MCF 10A (cell line): ENCODE measurements at regions not wholly inside any gene's neighbourhood (a gene's known extent, or its start where the extent isn't known, plus 50 kb on each side); places are given as distances from the start of the nearest gene placed in this dataset.

ENCODE experiments used
- BruUV-seq: library from RNA; stranded (reverse); fragments of 400-500 nt; replicated peaks from 2 replicates; lab custom pipeline; 2021; lab: Mats Ljungman, UMichigan
- CTCF ChIA-PET: fragments of 300-600 bp; sonication (Branson Sonifier 250); formaldehyde crosslinking; extraction: SDS; loops from one replicate; lab custom pipeline; 2021; ENCODE audit warnings: antibody characterized with exemption, inconsistent platforms; lab: Yijun Ruan, JAX
- POLR2A ChIA-PET: fragments of 300-600, 350-650 bp; sonication (Branson Sonifier 250); formaldehyde crosslinking; extraction: SDS; loops from one replicate; lab custom pipeline; 2020; ENCODE audit warnings: antibody characterized with exemption, inconsistent platforms; lab: Yijun Ruan, JAX
- DNase-seq: peaks from one replicate; pipeline ENCODE4 v3.0.0-alpha.2; 2018; ENCODE audit not compliant: unreplicated experiment
- H3K27ac Mint-ChIP-seq: one replicate; pipeline ENCODE4 v1.8.0; 2022; ENCODE audit warnings: mild to moderate bottlenecking, low read depth, mixed read lengths; ENCODE audit not compliant: unreplicated experiment
- H3K27me3 Mint-ChIP-seq: one replicate; pipeline ENCODE4 v1.8.0; 2022; ENCODE audit warnings: mixed read lengths; ENCODE audit not compliant: insufficient read depth, unreplicated experiment
- H3K36me3 Mint-ChIP-seq: one replicate; pipeline ENCODE4 v1.8.0; 2022; ENCODE audit warnings: mild to moderate bottlenecking, moderate library complexity, mixed read lengths; ENCODE audit not compliant: insufficient read depth, unreplicated experiment
- H3K4me1 Mint-ChIP-seq: one replicate; pipeline ENCODE4 v1.8.0; 2022; ENCODE audit warnings: mixed read lengths; ENCODE audit not compliant: insufficient read depth, unreplicated experiment
- H3K4me3 Mint-ChIP-seq: one replicate; pipeline ENCODE4 v1.8.0; 2022; ENCODE audit warnings: mild to moderate bottlenecking, moderate library complexity, mixed read lengths; ENCODE audit not compliant: unreplicated experiment
- H3K9me3 Mint-ChIP-seq: one replicate; pipeline ENCODE4 v1.8.0; 2022; ENCODE audit warnings: mixed read lengths; ENCODE audit not compliant: unreplicated experiment
- intact Hi-C: fragments of 100-400 bp; cut with micrococcal nuclease; formaldehyde crosslinking; loops from 2 replicates; pipeline ENCODE4 v1.14.1; 2022
- TF ChIP-seq, protein P1 (sequence below): fragments of 200-600 bp; IDR thresholded peaks from one replicate; pipeline ENCODE4 v1.8.0; 2022; ENCODE audit warnings: antibody characterized with exemption, mild to moderate bottlenecking; ENCODE audit not compliant: unreplicated experiment

GRCh38 chr2:198297350-198297749 lies 493.0 kb downstream of the PLCL1 start:
- POLR2A ChIA-PET: no interaction called here
- Mint-ChIP-seq H3K4me3 (no peak overlapping the region), H3K27me3 (peaks cover 34% of the 10 kb centered on the region), H3K9me3 (no peaks in the 10 kb centered on the region), H3K4me1 (no peaks in the 10 kb centered on the region), H3K36me3 (no peaks in the 10 kb centered on the region), H3K27ac (no peak overlapping the region)
- CTCF ChIA-PET: interaction anchor here (0.6 to 4.0 kb wide), 70 partner anchors 8 to 1607 kb away, joined by 3 to 34 read pairs (median 4); partner anchors contain the start of gene PLCL1
- no peak for DNase-seq
- TF ChIP-seq, protein P1, sequence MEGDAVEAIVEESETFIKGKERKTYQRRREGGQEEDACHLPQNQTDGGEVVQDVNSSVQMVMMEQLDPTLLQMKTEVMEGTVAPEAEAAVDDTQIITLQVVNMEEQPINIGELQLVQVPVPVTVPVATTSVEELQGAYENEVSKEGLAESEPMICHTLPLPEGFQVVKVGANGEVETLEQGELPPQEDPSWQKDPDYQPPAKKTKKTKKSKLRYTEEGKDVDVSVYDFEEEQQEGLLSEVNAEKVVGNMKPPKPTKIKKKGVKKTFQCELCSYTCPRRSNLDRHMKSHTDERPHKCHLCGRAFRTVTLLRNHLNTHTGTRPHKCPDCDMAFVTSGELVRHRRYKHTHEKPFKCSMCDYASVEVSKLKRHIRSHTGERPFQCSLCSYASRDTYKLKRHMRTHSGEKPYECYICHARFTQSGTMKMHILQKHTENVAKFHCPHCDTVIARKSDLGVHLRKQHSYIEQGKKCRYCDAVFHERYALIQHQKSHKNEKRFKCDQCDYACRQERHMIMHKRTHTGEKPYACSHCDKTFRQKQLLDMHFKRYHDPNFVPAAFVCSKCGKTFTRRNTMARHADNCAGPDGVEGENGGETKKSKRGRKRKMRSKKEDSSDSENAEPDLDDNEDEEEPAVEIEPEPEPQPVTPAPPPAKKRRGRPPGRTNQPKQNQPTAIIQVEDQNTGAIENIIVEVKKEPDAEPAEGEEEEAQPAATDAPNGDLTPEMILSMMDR: no peak
- intact Hi-C loops: loop anchor here (2.0 to 10.0 kb wide), 3 partner anchors 313 to 590 kb away; partner anchors contain the start of gene MARS2
- BruUV-seq: no TSS peak

DNA sequence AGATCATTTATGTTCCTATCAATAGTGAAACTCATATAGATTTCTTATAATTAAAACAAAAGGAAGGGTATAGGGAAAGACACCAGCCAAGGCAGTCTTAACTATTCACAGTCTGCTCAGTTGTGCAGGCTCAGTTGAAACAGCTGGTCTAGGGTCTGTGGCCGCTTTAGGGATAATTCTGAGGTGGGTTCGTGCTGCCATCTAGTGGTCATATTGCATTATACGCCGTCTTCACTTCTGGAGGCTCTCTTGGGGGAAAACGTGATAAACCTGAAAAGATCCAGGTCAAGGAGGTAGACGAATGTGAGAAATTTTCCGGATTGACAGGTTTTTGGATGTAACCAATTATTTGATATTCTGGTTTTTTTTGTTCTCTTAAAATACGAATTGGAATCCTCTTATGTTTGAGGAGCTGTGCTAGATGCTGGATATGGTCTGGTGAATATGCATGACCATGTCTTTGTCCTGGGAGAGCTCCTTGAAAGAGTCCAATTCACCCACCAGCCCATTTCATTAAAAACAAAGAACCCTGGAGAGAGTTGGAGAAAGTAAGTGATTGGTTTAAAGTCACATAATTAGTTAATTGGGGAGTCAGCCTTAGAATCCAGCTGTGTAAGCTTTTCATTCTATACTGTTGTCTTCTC lies 492.4 kb downstream of the PLCL1 start:
- intact Hi-C loops: loop anchor here (1.0 to 10.0 kb wide), 5 partner anchors 169 to 589 kb away; partner anchors contain the start of gene MARS2
- TF ChIP-seq, protein P1: peak; percentile 77
- no peak overlapping the region for H3K27ac Mint-ChIP-seq
- H3K27me3 Mint-ChIP-seq: peaks cover 32% of the 10 kb centered on the region
- H3K36me3 Mint-ChIP-seq: no peaks in the 10 kb centered on the region
- no peak overlapping the region for H3K4me3 Mint-ChIP-seq
- peak; percentile 71 for DNase-seq
- no TSS peak for BruUV-seq
- no peaks in the 10 kb centered on the region for H3K9me3 Mint-ChIP-seq
- CTCF ChIA-PET: interaction anchor here (0.6 to 4.0 kb wide), 81 partner anchors 9 to 1608 kb away, joined by 3 to 34 read pairs (median 4); partner anchors contain the start of gene PLCL1
- H3K4me1 Mint-ChIP-seq: no peaks in the 10 kb centered on the region
- POLR2A ChIA-PET: no interaction called here

- Mint-ChIP-seq H3K27ac (no peak overlapping the region), H3K27me3 (peaks cover 21% of the 10 kb centered on the region), H3K36me3 (no peaks in the 10 kb centered on the region), H3K4me1 (no peaks in the 10 kb centered on the region), H3K9me3 (no peaks in the 10 kb centered on the region), H3K4me3 (no peak overlapping the region)
- intact Hi-C loops: loop anchor here (10.0 kb wide), 1 partner anchor 308 kb away; no protein-coding TSS in a partner anchor
- no TSS peak for BruUV-seq
- TF ChIP-seq, protein P1: no peak
- ChIA-PET POLR2A (no interaction called here), CTCF (no interaction called here)
- DNase-seq: no peak
These were observed 488.9 kb downstream of the PLCL1 start for GRCh38 chr2:198293281-198293680.

DNA sequence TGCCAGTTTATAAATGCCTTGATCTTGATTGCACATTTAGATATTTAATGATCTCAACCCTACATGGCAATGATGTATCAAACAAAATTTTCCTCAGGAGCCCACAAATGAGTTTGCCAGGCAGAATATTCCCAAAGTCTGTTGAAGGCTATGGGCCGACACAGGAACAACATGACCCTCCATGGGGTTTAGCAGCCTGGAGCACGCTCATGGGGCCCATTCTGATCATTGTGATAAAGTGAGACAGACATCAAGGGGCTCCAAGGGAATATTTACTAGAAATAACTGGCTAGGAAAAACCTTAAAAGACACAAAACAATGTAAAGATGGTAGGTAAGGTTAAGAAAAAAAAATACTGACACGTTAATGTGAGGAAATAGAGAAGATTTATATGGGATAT lies 485.4 kb downstream of the PLCL1 start:
- Mint-ChIP-seq H3K36me3 (no peaks in the 10 kb centered on the region), H3K27me3 (peaks cover 40% of the 10 kb centered on the region), H3K27ac (no peak overlapping the region), H3K4me3 (no peak overlapping the region), H3K4me1 (no peaks in the 10 kb centered on the region), H3K9me3 (no peaks in the 10 kb centered on the region)
- TF ChIP-seq, protein P1: no peak
- no peak for DNase-seq
- intact Hi-C loops: loop anchor here (10.0 kb wide), 1 partner anchor 305 kb away; no protein-coding TSS in a partner anchor
- ChIA-PET POLR2A (interaction anchor here (0.6 kb wide), 1 partner anchor 1012 kb away, joined by 4 read pairs; no protein-coding TSS in a partner anchor), CTCF (no interaction called here)
- BruUV-seq: no TSS peak
